Pancreas (tissue), 10 donors: ENCODE measurements at regions not wholly inside any gene's neighbourhood (a gene's known extent, or its start where the extent isn't known, plus 50 kb on each side); places are given as distances from the start of the nearest gene placed in this dataset.

Experiments used
- ATAC-seq, 4 donors: fragments of 200-7000 bp; cut with Tn5 transposase; one replicate each; pipeline versions ENCODE4 v1.8.0 to v1.9.1; 2020; ENCODE audit warnings: mild to moderate bottlenecking in 4 of 4, moderate library complexity in 4 of 4
- DNase-seq, 6 donors: peaks; one replicate each; pipeline ENCODE4 v3.0.0-alpha.2; 2020
- FAIRE-seq: peaks from 2 replicates; lab custom pipeline; 2012; peaks lifted over from hg19 to GRCh38; lab: Jason Lieb, UNC
- H3K27ac ChIP-seq, 4 donors: fragments of 200-600 bp; sonication (generic); 1 replicate in 3 of 4; 2 replicates in 1 of 4; pipeline versions ENCODE4 v1.5.0 to v1.8.0; 2020
- H3K27me3 ChIP-seq, 4 donors: fragments of 200-600 bp; one replicate each; pipeline ENCODE4 v1.8.0; 2021
- H3K36me3 ChIP-seq, 3 donors: fragments of 200-600 bp; sonication (generic) in 1 of 3; one replicate each; pipeline versions ENCODE4 v1.5.0 to v1.8.0; 2020 to 2021
- H3K4me1 ChIP-seq, 3 donors: fragments of 200-600 bp; one replicate each; pipeline ENCODE4 v1.8.0; 2021
- H3K4me3 ChIP-seq, 4 donors: fragments of 200-600 bp; sonication (generic) in 2 of 4; one replicate each; pipeline versions ENCODE4 v1.5.0 to v1.8.0; 2020 to 2021
- H3K9me3 ChIP-seq, 4 donors: fragments of 200-600 bp; one replicate each; pipeline ENCODE4 v1.8.0; 2021
- WGBS, 2 donors: extraction: QIAGEN DNeasy Blood & Tissue Kit; methylation state at CpG; one replicate each; pipeline ENCODE4 v1.1.7; 2013; 5-methylcytosine and 5-hydroxymethylcytosine counted together
- intact Hi-C, 3 donors: fragments of 100-400 bp; cut with DNase I; formaldehyde crosslinking; loops; one replicate each; pipeline versions ENCODE4 v1.11.1 to v1.14.2; 2022
- TF ChIP-seq, protein P1 (sequence below), 4 donors: fragments of 200-600 bp; sonication (generic) in 3 of 4; IDR thresholded peaks; one replicate each; pipeline versions ENCODE4 v1.5.0 to v1.8.0; 2021; ENCODE audit warnings: antibody characterized with exemption in 4 of 4
- donor health status: healthy with polysubstance abuse.
- donor health status: DM: no; HTN: no; CAD: no; lungs with moderate emphysema.
- donor health status: DM: no; HTN: no; CAD: no.
- donor health status: control.
- donor health status: control.
- donor health status: Bipolar disorder and iron deficiency.
- donor health status: DM: yes; HTN: yes; CAD: no.
- donor health status: DM: no; HTN: no; CAD: no.
- donor health status: DM: no; HTN: no; CAD: no.
- donor health status: DM: yes; HTN: yes; CAD: no.

DNA sequence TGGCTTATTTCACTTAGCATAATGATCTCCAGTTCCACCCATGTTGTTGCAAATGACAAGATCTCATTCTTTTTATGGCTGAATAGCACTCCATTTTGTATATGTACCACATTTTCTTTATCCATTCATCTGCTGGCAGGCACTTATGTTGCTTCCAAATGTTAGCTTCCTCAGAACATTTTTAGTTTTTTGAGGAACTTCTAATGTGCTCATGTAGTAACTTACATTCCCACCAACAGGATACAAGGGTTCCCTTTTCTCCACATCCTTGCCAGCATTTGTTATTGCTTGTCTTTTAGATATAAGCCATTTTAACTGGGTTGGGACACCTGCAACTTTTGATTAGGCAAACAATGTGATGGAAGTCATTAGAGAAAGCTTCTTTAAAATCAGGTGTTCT is 454.2 kb downstream of the NLGN4X start:
- no peaks in the 10 kb centered on the region for H3K9me3 ChIP-seq
- ATAC-seq (no peak), DNase-seq (no peak), FAIRE-seq (no peak)
- H3K27me3 ChIP-seq, result no peaks in the 10 kb centered on the region
- no peak overlapping the region for H3K4me3 ChIP-seq
- H3K4me1 ChIP-seq, result no peaks in the 10 kb centered on the region
- TF ChIP-seq, protein P1, sequence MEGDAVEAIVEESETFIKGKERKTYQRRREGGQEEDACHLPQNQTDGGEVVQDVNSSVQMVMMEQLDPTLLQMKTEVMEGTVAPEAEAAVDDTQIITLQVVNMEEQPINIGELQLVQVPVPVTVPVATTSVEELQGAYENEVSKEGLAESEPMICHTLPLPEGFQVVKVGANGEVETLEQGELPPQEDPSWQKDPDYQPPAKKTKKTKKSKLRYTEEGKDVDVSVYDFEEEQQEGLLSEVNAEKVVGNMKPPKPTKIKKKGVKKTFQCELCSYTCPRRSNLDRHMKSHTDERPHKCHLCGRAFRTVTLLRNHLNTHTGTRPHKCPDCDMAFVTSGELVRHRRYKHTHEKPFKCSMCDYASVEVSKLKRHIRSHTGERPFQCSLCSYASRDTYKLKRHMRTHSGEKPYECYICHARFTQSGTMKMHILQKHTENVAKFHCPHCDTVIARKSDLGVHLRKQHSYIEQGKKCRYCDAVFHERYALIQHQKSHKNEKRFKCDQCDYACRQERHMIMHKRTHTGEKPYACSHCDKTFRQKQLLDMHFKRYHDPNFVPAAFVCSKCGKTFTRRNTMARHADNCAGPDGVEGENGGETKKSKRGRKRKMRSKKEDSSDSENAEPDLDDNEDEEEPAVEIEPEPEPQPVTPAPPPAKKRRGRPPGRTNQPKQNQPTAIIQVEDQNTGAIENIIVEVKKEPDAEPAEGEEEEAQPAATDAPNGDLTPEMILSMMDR (IDR thresholded peaks at IDR 0.05), result no peak
- intact Hi-C loops, result no loop called here
- H3K36me3 ChIP-seq, result no peaks in the 10 kb centered on the region
- no peak overlapping the region for H3K27ac ChIP-seq

- Histone ChIP-seq H3K4me1 (no peaks in the 10 kb centered on the region), H3K36me3 (no peaks in the 10 kb centered on the region), H3K27me3 (no peaks in the 10 kb centered on the region), H3K27ac (no peak overlapping the region), H3K9me3 (no peaks in the 10 kb centered on the region), H3K4me3 (no peak overlapping the region)
- ATAC-seq (no peak), DNase-seq (no peak), FAIRE-seq (no peak)
- 58 to 67% methylated on average over 3 of the region's 3 CpGs for WGBS, 2 donors
- intact Hi-C loops, result no loop called here
- TF ChIP-seq, protein P1 (IDR thresholded peaks at IDR 0.05), result no peak
Observed at GRCh38 chrX:5771441-5771840, 457.2 kb downstream of the NLGN4X start.

GRCh38 chrX:5756616-5757015 is 472.1 kb downstream of the NLGN4X start:
- Histone ChIP-seq H3K9me3 (no peaks in the 10 kb centered on the region), H3K4me1 (no peaks in the 10 kb centered on the region), H3K36me3 (no peaks in the 10 kb centered on the region), H3K27ac (no peak overlapping the region), H3K4me3 (no peak overlapping the region), H3K27me3 (peaks cover 0 to 3% (median 0%) of the 10 kb centered on the region in 4 donors)
- 49 to 65% methylated on average over 4 of the region's 4 CpGs for WGBS, 2 donors
- intact Hi-C loops, result no loop called here
- FAIRE-seq (no peak), ATAC-seq (no peak), DNase-seq (no peak)
- TF ChIP-seq, protein P1 (IDR thresholded peaks at IDR 0.05), result no peak

DNA sequence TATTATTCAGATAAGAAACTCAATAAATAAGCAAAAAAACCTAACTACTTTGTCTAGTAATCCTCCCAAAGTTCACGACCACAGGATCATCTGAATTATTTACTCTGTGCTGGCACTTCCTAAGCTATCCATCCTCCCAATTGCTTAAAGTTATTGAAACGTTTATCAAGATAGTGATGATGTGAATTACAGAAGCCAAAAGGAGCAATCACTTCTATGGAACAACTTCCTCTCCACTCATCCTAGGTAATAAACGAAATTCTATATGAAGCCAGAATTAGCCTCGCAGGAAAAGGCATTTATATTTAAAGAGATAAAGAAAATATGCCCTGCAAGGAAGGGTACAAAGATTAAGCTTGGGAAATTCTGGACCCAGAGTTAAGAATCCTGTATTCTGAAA is 475.4 kb downstream of the NLGN4X start:
- intact Hi-C loops, result no loop called here
- Histone ChIP-seq H3K4me3 (no peak overlapping the region), H3K9me3 (no peaks in the 10 kb centered on the region), H3K27me3 (peaks cover 0 to 5% (median 2%) of the 10 kb centered on the region in 4 donors), H3K36me3 (no peaks in the 10 kb centered on the region), H3K4me1 (no peaks in the 10 kb centered on the region), H3K27ac (no peak overlapping the region)
- 35 to 46% methylated on average over 4 of the region's 4 CpGs for WGBS, 2 donors
- ATAC-seq (no peak), DNase-seq (no peak), FAIRE-seq (no peak)
- TF ChIP-seq, protein P1 (IDR thresholded peaks at IDR 0.05), result no peak

DNA sequence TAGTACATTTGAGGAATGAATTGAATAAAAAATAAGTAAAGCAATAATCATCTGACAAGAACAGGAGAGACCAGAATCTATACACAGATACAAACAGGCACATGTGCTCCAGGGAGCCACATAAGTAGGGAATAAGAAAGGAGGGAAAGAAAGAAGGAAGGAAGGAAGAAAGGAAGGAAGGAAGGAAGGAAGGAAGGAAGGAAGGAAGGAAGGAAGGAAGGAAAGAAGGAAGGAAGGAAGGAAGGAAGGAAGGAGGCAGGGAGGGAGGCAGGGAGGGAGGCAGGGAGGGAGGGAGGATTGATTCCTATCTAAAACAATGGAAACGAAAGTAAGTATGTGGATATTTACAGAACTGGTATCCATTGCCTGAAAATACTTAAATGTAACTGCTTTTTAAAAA is 475.8 kb downstream of the NLGN4X start:
- no peak for ATAC-seq
- Histone ChIP-seq H3K4me3 (no peak overlapping the region), H3K27ac (no peak overlapping the region), H3K4me1 (no peaks in the 10 kb centered on the region), H3K9me3 (no peaks in the 10 kb centered on the region), H3K36me3 (no peaks in the 10 kb centered on the region), H3K27me3 (peaks cover 0 to 5% (median 2%) of the 10 kb centered on the region in 4 donors)
- no peak for FAIRE-seq
- intact Hi-C loops, result no loop called here
- 43 to 64% methylated on average over 1 of the region's 1 CpG for WGBS, 2 donors
- TF ChIP-seq, protein P1 (IDR thresholded peaks at IDR 0.05), result no peak
- no peak for DNase-seq
